ENCODE measurements at regions not wholly inside any gene's neighbourhood (a gene's known extent, or its start where the extent isn't known, plus 50 kb on each side); places are given as distances from the start of the nearest gene placed in this dataset.

DNA sequence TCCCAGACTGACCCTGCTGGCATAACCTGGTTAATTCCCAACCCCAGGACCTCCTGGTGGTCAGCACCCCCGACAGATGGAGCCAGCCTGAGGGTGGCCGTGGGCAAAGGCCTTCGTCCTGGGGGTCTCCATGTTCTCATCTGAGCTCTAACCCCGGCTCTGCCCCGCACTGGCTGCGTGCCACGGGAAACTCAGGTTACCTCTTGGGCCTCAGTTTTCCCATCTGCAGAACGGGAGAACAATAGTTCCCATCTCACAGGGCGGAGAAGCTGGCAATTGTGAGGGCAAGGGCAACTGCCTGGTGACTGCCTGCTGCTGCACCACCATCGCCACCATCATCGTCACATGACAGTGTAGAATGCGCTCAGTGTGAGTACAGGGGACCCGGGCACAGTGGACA, 77.9 kb downstream of the RFLNA start:
- H3K4me3 ChIP-seq (ENCODE audit: low read depth, low read length): no peak overlapping the region
- TF ChIP-seq, protein P1, sequence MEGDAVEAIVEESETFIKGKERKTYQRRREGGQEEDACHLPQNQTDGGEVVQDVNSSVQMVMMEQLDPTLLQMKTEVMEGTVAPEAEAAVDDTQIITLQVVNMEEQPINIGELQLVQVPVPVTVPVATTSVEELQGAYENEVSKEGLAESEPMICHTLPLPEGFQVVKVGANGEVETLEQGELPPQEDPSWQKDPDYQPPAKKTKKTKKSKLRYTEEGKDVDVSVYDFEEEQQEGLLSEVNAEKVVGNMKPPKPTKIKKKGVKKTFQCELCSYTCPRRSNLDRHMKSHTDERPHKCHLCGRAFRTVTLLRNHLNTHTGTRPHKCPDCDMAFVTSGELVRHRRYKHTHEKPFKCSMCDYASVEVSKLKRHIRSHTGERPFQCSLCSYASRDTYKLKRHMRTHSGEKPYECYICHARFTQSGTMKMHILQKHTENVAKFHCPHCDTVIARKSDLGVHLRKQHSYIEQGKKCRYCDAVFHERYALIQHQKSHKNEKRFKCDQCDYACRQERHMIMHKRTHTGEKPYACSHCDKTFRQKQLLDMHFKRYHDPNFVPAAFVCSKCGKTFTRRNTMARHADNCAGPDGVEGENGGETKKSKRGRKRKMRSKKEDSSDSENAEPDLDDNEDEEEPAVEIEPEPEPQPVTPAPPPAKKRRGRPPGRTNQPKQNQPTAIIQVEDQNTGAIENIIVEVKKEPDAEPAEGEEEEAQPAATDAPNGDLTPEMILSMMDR (IDR thresholded peaks at IDR 0.05; ENCODE audit: borderline replicate concordance, insufficient read depth, low read depth, low read length): no peak

DNA sequence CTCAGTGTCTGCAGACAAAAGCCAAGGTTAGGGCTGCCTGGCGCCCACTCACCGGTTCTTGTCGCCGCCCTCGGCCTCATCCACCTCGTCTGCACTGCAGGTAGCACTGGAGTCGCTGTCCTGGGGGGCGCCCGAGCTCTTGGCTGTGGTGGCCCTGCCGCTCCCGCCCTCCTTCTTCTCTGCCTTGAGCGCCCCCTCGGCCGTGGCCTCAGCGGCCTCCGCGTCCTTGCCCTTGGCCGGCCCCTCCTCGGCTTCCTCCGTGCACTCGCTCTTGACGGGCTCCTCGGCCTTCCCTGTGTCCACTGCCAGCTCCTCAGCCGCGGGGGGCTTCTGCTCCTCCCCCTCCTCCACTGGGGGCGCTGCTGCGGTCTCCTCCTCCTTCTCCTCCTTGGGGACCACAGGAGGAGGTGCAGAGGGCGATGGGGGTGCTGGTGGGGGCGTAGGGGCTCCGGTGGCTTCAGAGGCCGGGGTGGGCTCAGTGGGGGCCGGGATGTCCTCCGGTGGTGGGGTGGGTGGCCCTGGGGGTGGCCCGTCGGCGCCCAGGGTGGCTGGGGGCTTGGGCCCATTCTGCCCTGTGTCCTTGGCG, 77.2 kb downstream of the RFLNA start:
- no peak overlapping the region for H3K4me3 ChIP-seq (ENCODE audit: low read depth, low read length)
- TF ChIP-seq, protein P1 (IDR thresholded peaks at IDR 0.05; ENCODE audit: borderline replicate concordance, insufficient read depth, low read depth, low read length): no peak

DNA sequence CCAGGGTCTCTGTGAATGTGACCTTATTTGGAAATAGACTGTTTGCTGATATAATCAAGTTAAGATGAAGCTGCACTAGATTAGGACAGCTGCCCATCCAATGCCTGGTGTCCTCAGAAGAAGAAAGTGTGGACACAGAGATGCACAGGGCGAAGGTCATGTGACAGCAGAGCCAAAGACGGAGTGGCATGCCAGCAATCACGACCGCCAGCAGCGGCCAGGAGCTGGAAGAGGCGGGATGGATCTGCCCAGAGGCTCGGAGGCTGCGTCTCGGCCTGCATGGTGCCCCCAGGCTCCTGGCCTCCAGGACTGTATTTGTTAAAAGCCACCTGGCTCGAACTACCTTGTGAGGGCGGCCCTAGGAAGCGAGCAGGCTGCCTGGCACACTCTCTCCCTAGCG, 76.5 kb downstream of the RFLNA start:
- TF ChIP-seq, protein P1 (IDR thresholded peaks at IDR 0.05; ENCODE audit: borderline replicate concordance, insufficient read depth, low read depth, low read length): no peak
- no peak overlapping the region for H3K4me3 ChIP-seq (ENCODE audit: low read depth, low read length)

DNA sequence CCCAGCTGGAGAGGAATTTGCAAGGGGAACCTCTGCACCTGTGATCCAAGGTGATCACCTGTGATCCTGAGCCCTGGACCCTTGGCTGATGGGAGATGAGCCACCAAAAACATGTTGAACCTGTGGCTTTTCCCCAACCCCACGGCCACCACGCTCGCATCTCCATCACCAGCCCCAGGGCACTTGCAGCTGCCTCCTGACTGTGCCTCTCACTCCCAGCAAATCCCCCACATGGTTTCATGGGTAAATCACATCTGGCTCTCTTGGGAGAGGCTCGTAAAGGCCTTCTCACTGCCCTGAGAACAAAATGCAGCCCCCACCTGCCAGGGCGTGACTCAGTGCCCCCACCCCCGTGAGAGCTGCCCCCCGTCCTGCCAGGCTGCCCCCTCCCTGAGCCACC, 76.0 kb downstream of the RFLNA start:
- H3K4me3 ChIP-seq (ENCODE audit: low read depth, low read length): no peak overlapping the region

DNA sequence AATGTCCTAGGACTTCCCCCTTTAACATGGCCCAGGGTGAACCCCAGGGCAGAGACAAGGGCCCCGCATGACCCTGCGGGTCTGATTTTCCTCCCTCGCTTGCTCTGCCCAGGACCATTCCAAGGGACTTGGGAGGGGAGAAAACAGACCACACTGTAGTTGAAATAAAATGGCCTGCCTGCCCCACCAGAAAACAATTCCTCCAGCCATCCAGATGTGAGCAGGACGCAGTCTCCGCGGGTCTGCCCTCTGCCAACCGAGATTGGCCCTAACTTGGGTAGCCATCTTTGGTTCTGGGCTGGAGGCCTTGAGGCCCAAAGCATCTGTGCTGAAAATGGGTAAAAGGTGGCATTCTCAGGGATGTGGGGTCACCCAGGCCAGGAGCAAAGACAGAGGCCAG, 75.5 kb downstream of the RFLNA start:
- TF ChIP-seq, protein P1 (IDR thresholded peaks at IDR 0.05; ENCODE audit: borderline replicate concordance, insufficient read depth, low read depth, low read length): no peak

More for the DNA sequence above, 76.0 kb downstream of the RFLNA start:
- TF ChIP-seq, protein P1 (IDR thresholded peaks at IDR 0.05; ENCODE audit: borderline replicate concordance, insufficient read depth, low read depth, low read length): no peak

DNA sequence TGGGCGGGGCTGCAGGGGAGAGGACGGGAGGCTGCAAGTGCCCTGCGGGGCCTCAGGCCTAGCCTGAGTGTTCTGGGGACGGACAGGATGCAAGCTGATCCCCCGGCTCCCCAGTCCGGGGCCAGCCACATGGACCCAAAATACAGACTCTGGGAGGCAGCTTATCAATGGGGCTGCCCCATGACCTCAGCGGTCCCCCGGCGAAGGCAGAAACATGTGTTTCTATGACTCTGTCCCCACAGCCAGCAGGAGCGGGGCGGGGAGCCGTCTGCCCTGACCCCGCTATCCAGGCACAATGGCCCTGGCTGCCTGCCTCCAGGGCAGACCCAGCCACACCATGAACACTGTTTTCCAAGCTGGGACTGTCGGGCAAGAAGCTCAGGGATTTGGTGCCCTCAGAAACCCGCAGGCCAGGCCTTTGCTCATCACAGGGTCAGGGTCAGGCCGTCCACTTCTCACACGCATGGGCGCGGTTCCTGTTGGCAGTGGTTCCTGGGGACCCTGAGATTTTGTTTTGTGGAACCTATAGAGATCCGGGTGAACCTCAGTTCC, 75.0 kb downstream of the RFLNA start:
- H3K4me3 ChIP-seq (ENCODE audit: low read depth, low read length): no peak overlapping the region
- TF ChIP-seq, protein P1 (IDR thresholded peaks at IDR 0.05; ENCODE audit: borderline replicate concordance, insufficient read depth, low read depth, low read length): no peak

More for the DNA sequence above, 75.5 kb downstream of the RFLNA start:
- no peak overlapping the region for H3K4me3 ChIP-seq (ENCODE audit: low read depth, low read length)

All from GM12875 (cell line).